HG03095 (cell line): ENCODE measurements at regions not wholly inside any gene's neighbourhood (a gene's known extent, or its start where the extent isn't known, plus 50 kb on each side); places are given as distances from the start of the nearest gene placed in this dataset.
"Not testable (repeated sequence)": the region's sequence is repeated elsewhere in the genome, so short reads cannot be mapped to it uniquely, and the experiment has no call there.

ENCODE experiments used
- ATAC-seq: cut with Tn5 transposase; IDR thresholded peaks from one replicate; pipeline ENCODE4 v1.9.1; 2021; ENCODE audit warnings: moderate library complexity; ENCODE audit not compliant: unreplicated experiment

DNA sequence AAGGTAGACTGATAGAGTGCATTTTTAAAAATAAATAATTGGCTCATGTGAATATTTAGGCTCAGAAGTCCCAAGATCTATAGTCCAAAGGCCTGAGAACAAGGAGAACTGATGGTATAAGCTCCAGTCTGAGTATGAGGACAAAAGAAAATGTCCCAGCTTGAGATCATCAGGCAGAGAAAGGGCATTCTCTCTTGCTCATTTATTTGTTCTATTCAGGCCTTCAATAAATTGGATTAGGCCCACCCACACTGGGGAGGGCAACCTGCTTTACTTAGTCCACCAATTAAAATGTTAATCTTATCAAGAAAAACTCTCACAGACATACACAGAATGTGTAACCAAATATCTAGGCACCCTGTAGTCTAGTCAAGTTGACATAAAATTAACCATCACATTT is 644.4 kb upstream of the MDGA2 start:
- ATAC-seq, result no peak

DNA sequence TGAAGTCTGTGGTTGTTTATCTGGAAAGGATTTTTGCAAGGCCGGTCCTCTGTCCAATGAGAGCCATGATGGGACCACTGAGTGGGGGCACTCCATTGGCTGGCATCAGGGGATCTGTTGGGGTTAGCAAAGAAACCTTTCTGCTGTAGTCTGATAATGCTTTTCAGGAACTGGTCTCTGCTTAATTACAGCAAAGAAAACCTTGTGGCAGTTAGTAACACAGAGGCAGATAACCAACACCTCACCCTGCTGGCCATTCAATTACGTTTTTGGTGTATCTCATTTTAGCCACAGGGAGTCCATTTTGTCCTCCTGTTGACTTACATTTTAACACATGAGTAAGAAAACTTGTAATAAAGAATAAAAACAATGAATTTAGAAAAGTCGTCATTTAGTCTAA is 629.3 kb upstream of the MDGA2 start:
- no peak for ATAC-seq

DNA sequence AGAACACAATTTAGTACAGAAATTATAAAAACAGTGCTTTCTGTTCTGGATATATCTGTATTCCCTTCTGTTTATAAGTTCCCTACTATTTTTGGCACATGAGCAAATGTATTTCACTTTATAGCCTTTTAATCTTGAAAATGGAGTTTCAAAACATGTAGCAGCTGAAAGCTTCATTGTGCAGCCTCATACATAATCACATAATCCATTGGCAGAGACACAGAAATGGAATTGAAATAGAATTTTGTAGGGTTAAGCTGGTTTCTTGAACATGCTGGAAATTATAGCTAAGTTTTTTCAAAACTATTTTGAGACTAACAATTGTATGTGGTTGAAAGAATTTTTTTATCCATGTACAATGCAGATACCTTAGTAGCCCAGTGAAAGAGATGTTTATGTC is 614.3 kb upstream of the MDGA2 start:
- no peak for ATAC-seq

DNA sequence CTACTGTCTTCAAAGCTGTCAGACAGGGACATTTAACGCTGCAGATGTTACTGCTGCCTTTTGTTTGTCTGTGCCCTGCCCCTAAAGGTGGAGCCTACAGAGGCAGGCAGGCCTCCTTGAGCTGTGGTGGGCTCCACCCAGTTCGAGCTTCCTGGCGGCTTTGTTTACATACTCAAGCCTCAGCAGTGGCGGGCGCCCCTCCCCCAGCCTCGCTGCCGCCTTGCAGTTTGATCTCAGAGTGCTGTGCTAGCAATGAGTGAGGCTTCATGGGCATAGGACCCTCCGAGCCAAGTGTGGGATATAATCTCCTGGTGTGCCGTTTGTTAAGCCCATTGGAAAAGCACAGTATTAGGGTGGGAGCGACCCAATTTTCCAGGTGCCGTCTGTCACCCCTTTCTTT is 609.8 kb upstream of the MDGA2 start:
- not testable (repeated sequence) for ATAC-seq

DNA sequence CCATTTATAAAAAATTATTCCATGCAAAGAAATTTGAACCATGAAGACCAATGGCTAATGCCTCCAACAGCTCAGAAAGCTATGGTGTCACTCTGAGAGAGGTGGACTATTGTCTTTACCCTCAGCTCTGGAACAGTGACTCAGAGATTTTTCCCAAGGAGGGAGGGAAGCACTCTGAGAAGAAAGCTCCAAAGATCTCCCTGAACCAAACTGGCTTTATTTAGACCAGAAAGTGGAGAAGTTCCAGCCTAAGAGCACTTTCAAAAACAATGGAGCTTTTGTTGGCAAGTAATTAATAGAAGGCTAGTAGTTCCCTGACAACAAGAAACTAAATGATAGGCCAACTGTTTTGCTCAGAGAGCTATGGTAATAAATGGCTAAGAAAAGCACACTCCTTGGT is 599.9 kb upstream of the MDGA2 start:
- ATAC-seq, result no peak

DNA sequence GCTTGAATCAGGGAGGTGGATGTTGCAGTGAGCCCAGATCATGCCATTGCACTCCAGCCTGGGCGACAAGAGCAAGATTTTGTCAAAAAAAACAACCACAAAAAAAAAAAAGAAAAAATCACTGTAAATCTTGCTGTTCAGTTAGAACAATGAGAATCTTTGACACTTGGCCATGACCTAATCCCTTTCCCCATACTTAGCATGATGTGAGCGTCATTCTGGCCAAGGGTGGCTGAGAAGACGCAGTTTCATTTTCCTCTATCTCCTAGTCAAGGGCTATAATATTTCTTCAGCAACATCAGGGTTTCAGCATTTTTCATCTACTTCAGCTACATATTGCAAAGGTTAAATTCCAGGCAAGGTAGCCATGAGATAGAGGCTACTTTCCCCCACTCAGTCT is 599.4 kb upstream of the MDGA2 start:
- ATAC-seq, result no peak

DNA sequence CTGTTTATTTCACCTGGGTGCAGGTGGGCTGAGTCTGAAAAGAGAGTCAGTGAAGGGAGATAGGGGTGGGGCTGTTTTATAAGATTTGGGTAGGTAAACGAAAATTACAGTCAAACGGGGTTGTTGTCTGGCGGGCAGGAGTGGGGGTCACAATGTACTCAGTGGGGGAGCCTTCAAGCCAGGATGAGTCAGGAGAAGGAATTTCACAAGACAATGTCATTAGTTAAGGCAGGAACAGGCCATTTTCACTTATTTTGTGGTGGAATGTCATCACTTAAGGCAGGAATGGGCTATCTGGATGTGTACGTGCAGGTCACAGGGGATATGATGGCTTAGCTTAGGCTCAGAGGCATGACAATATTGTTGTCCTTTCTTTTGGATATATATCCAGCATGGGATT is 592.5 kb upstream of the MDGA2 start:
- not testable (repeated sequence) for ATAC-seq

DNA sequence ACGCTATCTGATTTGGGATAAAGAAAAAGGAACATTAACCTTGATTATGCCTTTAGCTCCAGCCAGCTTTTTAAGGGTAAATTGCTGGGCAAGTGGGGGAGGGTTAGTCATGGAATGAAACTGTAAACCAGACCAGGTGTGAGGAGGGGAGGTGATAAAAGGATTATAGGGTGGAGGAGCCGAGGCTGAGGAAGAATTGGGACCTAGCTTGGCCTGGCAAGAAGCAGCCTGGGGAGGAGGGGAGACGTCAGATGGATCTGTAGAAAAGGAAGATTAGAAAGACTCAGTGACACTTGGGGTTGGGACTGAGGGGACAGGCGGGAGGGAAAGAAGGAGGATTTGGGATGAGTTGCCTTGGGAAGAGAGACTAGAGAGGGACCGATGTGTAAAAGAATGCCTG is 590.8 kb upstream of the MDGA2 start:
- not testable (repeated sequence) for ATAC-seq

DNA sequence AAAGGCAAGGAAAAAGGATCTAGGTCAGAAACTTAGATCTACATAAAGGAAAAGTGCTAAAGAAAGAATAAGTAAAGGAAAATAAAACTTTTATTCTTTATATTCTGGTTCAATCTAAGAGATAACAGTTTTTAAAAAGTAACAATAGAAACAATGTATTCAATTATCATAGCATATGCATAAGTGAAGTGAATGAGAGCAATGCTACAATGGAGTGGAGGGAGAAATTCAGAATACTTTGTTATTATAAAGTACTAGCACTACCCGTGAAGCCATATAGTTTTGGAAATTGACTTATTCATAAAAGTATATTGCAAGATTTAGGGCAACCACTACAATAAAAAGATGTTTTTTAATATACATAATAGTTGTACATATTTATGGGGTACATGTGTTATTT is 586.0 kb upstream of the MDGA2 start:
- ATAC-seq, result no peak

DNA sequence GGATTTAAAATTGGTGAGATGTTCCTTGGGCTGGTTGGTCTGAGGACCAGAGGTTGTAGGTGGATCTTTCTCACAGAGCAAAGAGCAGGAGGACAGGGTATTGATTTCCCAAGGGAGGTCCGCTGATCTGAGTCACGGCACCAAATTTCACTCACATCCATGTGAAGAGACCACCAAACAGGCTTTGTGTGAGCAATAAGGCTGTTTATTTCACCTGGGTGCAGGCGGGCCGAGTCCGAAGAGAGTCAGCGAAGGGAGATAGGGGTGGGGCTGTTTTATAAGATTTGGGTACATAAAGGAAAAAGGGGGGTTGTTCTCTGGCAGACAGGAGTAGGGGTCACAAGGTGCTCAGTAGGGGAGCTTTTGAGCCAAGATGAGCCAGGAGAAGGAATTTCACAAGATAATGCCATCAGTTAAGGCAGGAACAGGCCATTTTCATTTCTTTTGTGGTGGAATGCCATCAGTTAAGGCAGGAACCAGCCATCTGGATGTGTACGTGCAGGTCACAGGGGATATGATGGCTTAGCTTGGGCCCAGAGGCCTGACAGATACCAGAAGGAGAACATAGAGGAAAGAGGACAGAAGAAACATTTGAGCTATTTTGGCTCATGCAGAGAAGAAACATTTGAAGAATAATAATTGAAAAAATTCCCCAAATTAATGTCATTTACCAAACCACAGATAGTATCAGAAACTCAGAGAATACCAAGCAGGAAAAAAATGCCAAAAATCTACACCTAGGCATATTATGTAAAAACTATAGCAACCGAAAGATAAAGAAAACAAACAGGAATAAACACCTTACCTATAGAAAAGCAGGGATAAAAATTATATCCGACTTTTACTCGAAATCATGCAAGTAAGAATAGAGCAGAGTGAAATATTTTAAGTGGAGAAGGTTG is 585.2 kb upstream of the MDGA2 start:
- ATAC-seq, result not testable (repeated sequence)

DNA sequence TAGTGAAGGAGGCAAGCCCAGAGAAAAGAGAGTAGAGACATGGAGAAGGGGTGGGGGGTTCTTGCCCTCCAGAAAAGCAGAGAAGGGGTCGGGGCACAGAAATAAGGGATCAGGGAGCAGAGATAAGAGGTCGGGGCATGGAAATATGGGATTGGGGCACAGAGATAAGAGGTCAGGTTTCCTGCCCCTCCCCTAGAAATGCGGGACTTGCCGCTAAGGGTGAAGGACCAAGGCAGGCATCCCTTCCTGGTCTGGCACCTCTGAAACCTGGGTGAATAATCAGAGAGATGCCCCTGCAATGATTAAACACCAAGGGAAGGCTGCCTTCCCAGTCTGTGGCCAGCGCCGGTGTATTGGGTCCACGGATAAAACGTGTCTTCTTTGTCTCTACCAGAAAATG is 584.5 kb upstream of the MDGA2 start:
- ATAC-seq, result not testable (repeated sequence)

DNA sequence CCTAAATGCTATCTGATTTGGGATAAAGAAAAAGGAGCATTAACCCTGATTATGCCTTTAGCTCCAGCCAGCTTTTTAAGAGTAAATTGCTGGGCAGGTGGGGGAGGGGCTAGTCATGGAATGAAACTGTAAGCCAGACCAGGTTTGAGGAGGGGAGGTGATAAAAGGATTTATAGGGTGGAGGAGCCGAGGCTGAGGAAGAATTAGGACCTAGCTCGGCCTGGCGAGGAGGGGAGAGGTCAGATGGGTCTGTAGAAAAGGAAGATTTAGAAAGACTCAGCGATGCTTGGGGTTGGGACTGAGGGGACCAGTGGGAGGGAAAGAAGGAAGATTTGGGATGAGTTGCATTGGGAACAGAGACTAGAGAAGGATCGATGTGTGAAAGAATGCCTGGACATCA is 583.8 kb upstream of the MDGA2 start:
- ATAC-seq, result not testable (repeated sequence)

DNA sequence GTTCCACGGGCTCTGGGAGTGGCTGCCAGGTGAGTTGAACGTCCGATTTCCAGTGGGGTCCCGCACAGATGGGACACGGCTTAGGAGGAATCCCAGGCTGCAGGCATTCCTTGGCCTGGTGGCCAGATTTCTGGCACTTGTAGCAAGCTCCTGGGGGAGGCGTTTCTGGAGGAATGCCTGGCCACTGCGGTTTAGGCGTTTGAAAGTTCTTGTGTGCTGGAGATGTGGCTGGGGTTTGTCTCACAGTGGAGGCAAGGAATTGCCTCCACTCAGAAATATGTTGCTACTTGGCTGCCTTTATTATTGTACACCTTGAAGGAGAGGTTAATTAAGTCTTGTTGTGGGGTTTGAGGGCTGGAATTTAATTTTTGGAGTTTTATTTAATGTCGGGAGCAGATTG is 583.3 kb upstream of the MDGA2 start:
- not testable (repeated sequence) for ATAC-seq

DNA sequence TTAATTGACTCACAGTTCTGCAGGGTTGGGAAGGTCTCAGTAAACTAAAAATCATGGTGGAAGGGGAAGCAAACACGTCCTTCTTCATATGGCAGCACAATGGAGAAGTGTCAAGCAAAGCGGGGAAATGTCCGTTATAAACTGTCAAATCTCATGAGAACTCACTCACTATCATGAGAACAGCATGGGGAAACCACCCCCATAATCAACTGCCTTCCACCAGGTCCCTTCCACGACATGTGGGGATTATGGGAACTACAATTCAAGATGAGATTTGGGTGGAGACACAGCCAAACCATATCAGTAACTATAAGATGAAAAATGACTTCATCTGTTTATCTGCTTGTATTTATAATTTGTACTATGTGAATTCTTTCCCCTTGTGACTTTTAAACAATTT is 577.6 kb upstream of the MDGA2 start:
- ATAC-seq, result no peak

DNA sequence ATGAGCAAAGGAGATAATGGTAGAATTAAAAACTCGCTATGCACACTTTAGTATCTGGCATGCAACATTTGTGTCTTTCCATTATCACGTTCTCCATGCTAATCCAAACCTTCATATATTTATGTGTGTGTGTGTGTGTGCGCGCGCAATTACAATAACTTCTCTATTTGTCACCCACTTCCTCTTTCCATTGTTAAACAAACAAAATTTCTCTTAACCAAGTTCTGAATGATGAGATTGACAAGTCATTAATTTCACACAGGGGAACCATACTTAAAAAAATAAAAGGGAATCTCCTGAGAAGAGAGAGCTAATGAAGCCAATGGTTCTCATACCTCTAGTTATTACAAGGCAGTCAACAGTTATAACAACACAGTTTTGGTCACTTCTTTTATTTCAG is 575.9 kb upstream of the MDGA2 start:
- ATAC-seq, result no peak

DNA sequence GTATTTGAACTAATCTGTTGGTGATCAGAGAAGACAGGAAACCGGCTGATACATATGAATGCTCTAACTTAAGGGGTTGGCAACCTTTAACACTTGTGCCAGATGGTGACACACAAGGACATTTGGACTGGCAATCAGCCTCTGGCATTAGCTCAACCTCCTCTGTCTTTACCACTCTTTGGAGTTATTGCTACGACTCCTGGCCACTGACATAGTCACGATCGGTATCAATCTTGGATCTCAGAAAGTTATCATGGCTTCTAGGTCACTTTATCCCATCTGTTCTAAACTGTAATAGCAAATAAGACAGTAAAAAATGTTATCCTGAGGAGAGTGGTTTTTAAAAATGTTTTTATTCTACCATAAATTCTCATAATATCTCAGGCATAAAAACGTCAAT is 575.2 kb upstream of the MDGA2 start:
- ATAC-seq, result no peak

DNA sequence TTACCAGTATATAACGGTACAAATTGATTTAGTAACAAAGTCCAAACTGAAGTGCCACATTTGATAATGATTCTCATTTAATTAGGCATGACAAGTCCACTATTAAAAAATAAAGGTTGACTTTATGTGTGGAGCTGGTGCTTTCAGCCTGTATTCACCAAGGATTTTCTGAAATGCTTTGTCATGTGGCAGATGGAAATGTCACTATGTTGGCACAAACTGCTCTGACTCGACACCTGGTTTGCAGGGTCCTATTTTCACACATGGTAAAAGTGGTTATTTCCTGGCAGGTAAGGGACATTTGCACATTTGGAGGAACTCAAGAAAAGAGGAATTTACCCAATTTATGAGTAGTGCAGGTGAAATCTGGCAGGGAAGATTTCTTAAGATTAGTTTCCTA is 572.6 kb upstream of the MDGA2 start:
- no peak for ATAC-seq

DNA sequence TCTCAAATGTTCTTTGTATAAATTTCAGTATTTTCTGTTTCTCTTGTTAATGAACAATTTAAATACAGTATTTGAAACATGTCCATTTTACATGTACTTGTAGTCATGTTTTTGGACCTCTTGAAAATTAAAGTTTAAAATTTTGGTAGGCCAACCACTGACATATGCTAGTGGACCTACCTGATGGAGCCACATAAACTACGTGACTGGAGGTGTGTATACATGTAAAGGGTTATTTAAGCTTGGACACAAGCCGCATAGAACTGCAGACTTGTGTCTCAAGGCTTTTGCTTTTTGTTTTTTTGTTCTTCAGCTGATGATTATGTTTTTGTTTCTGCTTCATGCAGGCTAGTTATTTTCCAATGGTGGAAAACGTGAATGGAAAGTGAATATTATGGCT is 568.5 kb upstream of the MDGA2 start:
- no peak for ATAC-seq

DNA sequence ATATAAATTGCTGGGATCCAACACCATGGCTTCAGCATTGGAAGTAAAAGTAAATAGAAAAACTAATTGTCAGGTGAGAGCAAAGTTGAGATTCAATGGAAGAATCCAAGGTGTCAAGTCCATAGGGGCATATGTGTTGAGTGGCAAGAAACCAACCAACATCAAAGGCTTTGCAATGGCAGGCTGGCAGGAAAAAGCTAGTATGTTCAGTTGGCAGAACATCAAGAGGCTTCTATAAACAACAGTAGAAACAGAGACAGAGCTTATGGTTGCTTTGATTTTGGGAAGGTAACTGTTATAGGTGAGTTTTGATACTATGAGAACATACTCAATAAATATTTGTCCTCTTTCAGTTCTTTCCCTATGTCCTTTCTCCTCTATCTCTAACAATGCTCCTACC is 553.7 kb upstream of the MDGA2 start:
- ATAC-seq, result no peak

DNA sequence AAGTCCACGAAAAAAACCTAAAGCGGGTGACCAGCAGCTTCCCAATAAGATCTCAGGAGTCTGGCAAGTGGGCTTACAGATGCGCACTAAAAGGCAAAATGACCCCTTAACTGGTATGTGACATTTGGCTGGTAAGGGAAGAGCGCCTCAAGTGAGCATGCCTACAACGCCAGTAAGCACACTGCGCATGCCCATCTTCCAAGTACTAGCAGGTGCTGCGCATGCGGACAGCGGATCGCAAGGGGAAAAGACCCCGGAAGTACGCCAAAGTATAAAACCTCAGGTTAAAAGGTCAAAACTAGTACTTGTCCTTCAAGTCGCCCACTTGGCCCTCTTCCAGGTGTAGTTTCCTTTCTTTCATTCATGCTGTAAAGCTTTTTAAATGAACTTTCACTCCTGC is 518.5 kb upstream of the MDGA2 start:
- ATAC-seq, result no peak

DNA sequence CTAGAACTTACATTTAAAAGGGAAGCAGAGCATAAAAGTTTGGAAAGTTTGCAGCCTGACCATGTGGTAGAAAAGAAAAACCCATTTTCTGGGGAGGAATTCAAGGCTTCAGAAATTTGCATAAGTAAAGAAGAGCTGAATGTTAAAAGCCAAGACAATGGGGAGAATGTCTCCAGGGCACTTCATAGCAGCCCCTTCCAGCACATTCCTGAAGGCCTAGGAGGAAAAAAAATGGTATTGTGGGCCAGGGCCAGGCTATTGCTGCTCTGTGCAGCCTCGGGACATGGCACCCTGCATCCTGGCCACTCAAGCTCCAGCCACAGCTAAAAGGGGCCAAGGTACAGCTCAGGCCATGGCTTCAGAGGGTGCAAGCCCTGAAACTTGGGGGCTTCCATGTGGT is 474.2 kb upstream of the MDGA2 start:
- not testable (repeated sequence) for ATAC-seq

DNA sequence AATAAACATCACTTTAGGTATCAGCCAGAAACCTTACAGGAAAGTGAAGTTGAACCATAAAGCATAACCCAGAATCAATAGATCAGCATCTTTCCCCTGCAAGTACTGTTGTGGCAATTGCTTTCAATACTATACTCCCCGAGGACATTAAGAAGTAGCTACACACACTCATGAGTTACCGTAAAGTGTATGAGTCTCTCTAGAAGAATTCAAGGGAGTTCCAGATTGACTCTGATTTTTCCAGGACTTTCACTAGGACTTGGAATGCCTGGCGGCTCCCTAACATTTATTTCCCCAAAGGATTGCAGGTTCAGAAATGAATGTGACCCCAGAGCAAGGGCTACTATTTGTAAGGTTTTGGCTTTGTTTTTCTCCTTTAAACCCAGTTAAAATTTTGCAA is 465.4 kb upstream of the MDGA2 start:
- ATAC-seq, result no peak

DNA sequence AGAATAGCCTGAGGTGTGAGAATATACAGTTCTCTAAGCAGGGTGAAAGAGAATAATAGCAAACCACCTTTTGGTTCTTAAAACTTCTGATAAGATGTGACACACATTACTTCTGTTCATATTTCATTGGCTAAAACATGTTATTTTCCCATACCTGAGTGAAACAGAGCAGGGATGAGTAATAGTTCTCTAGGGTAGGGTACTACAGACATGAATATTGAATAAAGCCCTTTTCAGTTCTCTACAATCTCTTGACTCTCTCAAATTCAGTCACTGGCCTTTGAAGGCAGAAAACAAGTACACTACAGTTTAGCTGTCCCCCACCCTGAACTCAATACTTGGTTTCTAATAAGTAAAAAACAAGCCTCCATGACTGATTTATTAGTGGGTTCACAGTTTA is 454.1 kb upstream of the MDGA2 start:
- ATAC-seq, result no peak
